ENCODE measurements at regions not wholly inside any gene's neighbourhood (a gene's known extent, or its start where the extent isn't known, plus 50 kb on each side); places are given as distances from the start of the nearest gene placed in this dataset.
A peak's percentile ranks its signal among the peaks of the same experiment; 100 is the strongest.

DNA sequence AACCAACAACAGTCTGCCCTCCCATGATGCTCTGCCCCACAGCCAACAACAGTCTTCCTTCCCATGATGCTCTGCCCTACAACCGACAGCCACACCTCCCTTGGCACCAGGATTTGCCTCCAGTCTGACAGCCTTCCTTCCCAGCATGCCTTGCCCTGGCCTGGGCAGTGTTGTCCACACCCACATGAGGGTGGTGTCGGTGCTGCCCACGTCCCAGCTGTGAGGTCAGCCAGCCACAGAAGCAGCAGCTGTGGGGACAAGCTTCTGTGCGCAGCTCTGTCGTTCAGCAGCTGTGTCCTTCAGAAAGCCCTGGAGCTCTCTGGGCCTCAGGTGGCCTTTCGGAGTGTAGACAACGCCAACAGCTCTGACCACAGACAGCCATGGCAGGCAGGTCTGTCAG is 1378.9 kb downstream of the BRD1 start:
- no peak overlapping the region for H3K4me2 ChIP-seq (replicated peaks; ENCODE audit: low read depth, low read length, poor library complexity, severe bottlenecking)
- H3K4me1 ChIP-seq (ENCODE audit: control insufficient read depth in 2 of 2, insufficient read depth in 2 of 2, low read length in 2 of 2): peaks cover 16 to 18% of the 10 kb centered on the region in 2 donors
- Mint-ChIP-seq H3K27ac (no peak overlapping the region), H3K4me1 (peaks cover 14% of the 10 kb centered on the region), H3K27me3 (peaks cover 28% of the 10 kb centered on the region), H3K4me3 (no peak overlapping the region), H3K9me3 (ENCODE audit: insufficient read depth) (no peaks in the 10 kb centered on the region)
- H3K27ac ChIP-seq (ENCODE audit: low read length in 2 of 2): no peak overlapping the region
- no peaks in the 10 kb centered on the region for H3K36me3 ChIP-seq (replicated peaks in 1 of 2; ENCODE audit: control extremely low read depth in 1 of 2, control insufficient read depth in 1 of 2, extremely low read depth in 1 of 2, insufficient read depth in 2 of 2, low read length in 1 of 2)
- ChIA-PET CTCF (no interaction called here), POLR2A (no interaction called here)
- 87% methylated on average over 7 of the region's 7 CpGs for WGBS (ENCODE audit: insufficient coverage)
- no peak for ATAC-seq (ENCODE audit: low read depth)
- TF ChIP-seq, protein P1, sequence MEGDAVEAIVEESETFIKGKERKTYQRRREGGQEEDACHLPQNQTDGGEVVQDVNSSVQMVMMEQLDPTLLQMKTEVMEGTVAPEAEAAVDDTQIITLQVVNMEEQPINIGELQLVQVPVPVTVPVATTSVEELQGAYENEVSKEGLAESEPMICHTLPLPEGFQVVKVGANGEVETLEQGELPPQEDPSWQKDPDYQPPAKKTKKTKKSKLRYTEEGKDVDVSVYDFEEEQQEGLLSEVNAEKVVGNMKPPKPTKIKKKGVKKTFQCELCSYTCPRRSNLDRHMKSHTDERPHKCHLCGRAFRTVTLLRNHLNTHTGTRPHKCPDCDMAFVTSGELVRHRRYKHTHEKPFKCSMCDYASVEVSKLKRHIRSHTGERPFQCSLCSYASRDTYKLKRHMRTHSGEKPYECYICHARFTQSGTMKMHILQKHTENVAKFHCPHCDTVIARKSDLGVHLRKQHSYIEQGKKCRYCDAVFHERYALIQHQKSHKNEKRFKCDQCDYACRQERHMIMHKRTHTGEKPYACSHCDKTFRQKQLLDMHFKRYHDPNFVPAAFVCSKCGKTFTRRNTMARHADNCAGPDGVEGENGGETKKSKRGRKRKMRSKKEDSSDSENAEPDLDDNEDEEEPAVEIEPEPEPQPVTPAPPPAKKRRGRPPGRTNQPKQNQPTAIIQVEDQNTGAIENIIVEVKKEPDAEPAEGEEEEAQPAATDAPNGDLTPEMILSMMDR (IDR thresholded peaks at IDR 0.05): no peak
- no peak for TF ChIP-seq EZH2 (IDR thresholded peaks at IDR 0.05; ENCODE audit: borderline replicate concordance, insufficient read depth, low read depth, low read length, poor library complexity, severe bottlenecking)
- intact Hi-C loops (cut with micrococcal nuclease): no loop called here
- H3K9me3 ChIP-seq (ENCODE audit: control extremely low read depth in 1 of 3, control insufficient read depth in 2 of 3, insufficient read depth in 1 of 3, low read length in 2 of 3): peaks cover 0 to 43% (median 0%) of the 10 kb centered on the region in 3 donors
- no peak overlapping the region for H2AFZ ChIP-seq (ENCODE audit: insufficient read depth, low read depth, low read length, poor library complexity, severe bottlenecking)
- DNase-seq: no peak
- no peaks in the 10 kb centered on the region for H4K20me1 ChIP-seq (ENCODE audit: control insufficient read depth, insufficient read depth, low read length, poor library complexity, severe bottlenecking)
- H3K27me3 ChIP-seq (replicated peaks in 1 of 4; ENCODE audit: control extremely low read depth in 1 of 4, control insufficient read depth in 3 of 4, insufficient read depth in 4 of 4, low read length in 3 of 4): peaks cover 0 to 65% (median 18%) of the 10 kb centered on the region in 4 experiments
- no peak overlapping the region for H3K9ac ChIP-seq (ENCODE audit: low read length)
- H3K79me2 ChIP-seq (ENCODE audit: control insufficient read depth, insufficient read depth, low read length): no peaks in the 10 kb centered on the region
- H3K4me3 ChIP-seq (ENCODE audit: control extremely low read depth in 1 of 5, extremely low read depth in 1 of 5, insufficient read depth in 1 of 5, low read depth in 2 of 5, low read length in 4 of 5): no peak overlapping the region

DNA sequence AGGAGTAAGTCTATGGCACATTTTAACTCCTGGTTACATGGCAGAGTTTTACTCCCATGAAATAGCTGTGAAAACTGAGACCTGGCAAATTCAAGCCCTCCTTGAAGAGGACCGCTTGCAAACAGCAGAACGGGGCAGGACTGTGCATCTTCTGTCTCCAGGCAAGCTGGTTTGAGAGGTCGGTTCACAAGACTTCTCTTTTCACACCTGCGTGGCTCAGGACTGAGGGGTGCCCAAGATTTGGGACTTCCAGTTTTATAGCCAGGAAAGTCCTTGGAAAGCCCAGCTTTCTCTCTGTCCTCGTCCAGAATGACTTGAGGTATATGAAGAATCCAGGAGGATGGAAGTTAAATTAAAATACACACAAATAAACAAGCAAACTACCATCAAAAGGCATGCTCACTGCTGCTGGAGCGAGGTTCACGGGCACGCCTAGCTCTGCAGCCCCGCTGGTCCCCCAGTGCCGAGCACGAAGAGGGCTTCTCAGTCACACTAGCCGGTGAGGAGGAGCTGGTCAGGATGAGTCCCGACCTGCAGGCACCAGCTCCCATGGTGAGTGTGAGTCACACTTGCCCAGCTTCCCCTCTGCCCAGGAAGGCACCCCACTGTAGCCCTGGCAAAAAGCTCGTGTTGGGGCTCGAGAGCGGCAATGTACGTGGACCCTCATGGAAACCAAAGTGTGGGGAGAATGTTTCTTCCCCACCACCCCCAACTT is 1382.4 kb downstream of the BRD1 start:
- Mint-ChIP-seq H3K4me3 (no peak overlapping the region), H3K27me3 (peaks cover 16% of the 10 kb centered on the region), H3K4me1 (peaks cover 16% of the 10 kb centered on the region), H3K27ac (peak overlapping the region; percentile 15), H3K9me3 (ENCODE audit: insufficient read depth) (no peaks in the 10 kb centered on the region)
- peaks cover 19 to 21% of the 10 kb centered on the region in 2 donors for H3K4me1 ChIP-seq (ENCODE audit: control insufficient read depth in 2 of 2, insufficient read depth in 2 of 2, low read length in 2 of 2)
- H3K27ac ChIP-seq (ENCODE audit: low read length in 2 of 2): no peak overlapping the region
- no peak overlapping the region for H3K9ac ChIP-seq (ENCODE audit: low read length)
- DNase-seq: no peak
- intact Hi-C loops (cut with micrococcal nuclease): no loop called here
- no peaks in the 10 kb centered on the region for H3K79me2 ChIP-seq (ENCODE audit: control insufficient read depth, insufficient read depth, low read length)
- ATAC-seq (ENCODE audit: low read depth): no peak
- H3K4me3 ChIP-seq (ENCODE audit: control extremely low read depth in 1 of 5, extremely low read depth in 1 of 5, insufficient read depth in 1 of 5, low read depth in 2 of 5, low read length in 4 of 5): no peak overlapping the region
- H2AFZ ChIP-seq (ENCODE audit: insufficient read depth, low read depth, low read length, poor library complexity, severe bottlenecking): no peak overlapping the region
- peaks cover 0 to 48% (median 0%) of the 10 kb centered on the region in 3 donors for H3K9me3 ChIP-seq (ENCODE audit: control extremely low read depth in 1 of 3, control insufficient read depth in 2 of 3, insufficient read depth in 1 of 3, low read length in 2 of 3)
- H3K27me3 ChIP-seq (replicated peaks in 1 of 4; ENCODE audit: control extremely low read depth in 1 of 4, control insufficient read depth in 3 of 4, insufficient read depth in 4 of 4, low read length in 3 of 4): peaks cover 0 to 64% (median 22%) of the 10 kb centered on the region in 4 experiments
- H3K36me3 ChIP-seq (replicated peaks in 1 of 2; ENCODE audit: control extremely low read depth in 1 of 2, control insufficient read depth in 1 of 2, extremely low read depth in 1 of 2, insufficient read depth in 2 of 2, low read length in 1 of 2): no peaks in the 10 kb centered on the region
- 85% methylated on average over 12 of the region's 17 CpGs for WGBS (ENCODE audit: insufficient coverage)
- no peaks in the 10 kb centered on the region for H4K20me1 ChIP-seq (ENCODE audit: control insufficient read depth, insufficient read depth, low read length, poor library complexity, severe bottlenecking)
- H3K4me2 ChIP-seq (replicated peaks; ENCODE audit: low read depth, low read length, poor library complexity, severe bottlenecking): peak overlapping the region; percentile 47
- CTCF ChIA-PET: no interaction called here
- TF ChIP-seq, protein P1 (IDR thresholded peaks at IDR 0.05): no peak
- TF ChIP-seq EZH2 (IDR thresholded peaks at IDR 0.05; ENCODE audit: borderline replicate concordance, insufficient read depth, low read depth, low read length, poor library complexity, severe bottlenecking): no peak
- POLR2A ChIA-PET: no interaction called here
